HUES6 (cell line): ENCODE measurements at regions not wholly inside any gene's neighbourhood (a gene's known extent, or its start where the extent isn't known, plus 50 kb on each side); places are given as distances from the start of the nearest gene placed in this dataset.

Source experiments
- H3K27ac ChIP-seq: 2 replicates; pipeline ENCODE4 v1.7.0; 2013; ENCODE audit warnings: low read depth, mild to moderate bottlenecking, low read length, inconsistent platforms
- H3K27me3 ChIP-seq: 2 replicates; pipeline ENCODE4 v1.6.1; 2013; ENCODE audit warnings: low read length; ENCODE audit not compliant: control insufficient read depth, insufficient read depth
- H3K36me3 ChIP-seq: 2 replicates; pipeline ENCODE4 v1.6.1; 2013; ENCODE audit warnings: low read length; ENCODE audit not compliant: control insufficient read depth, insufficient read depth
- H3K4me1 ChIP-seq: 2 replicates; pipeline ENCODE4 v1.6.1; 2013; ENCODE audit warnings: low read length; ENCODE audit not compliant: control insufficient read depth, insufficient read depth
- H3K4me3 ChIP-seq: 2 replicates; pipeline ENCODE4 v1.5.1; 2013; ENCODE audit warnings: low read depth, low read length
- H3K9ac ChIP-seq: one replicate; pipeline ENCODE4 v1.6.1; 2013; ENCODE audit warnings: mild to moderate bottlenecking, low read length
- H3K9me3 ChIP-seq: 2 replicates; pipeline ENCODE4 v1.6.1; 2013; ENCODE audit warnings: low read depth, low read length; ENCODE audit not compliant: control insufficient read depth, insufficient read depth

GRCh38 chr2:223226264-223226663 lies 174.3 kb downstream of the KCNE4 start:
- Histone ChIP-seq H3K9me3 (no peaks in the 10 kb centered on the region), H3K9ac (no peak overlapping the region), H3K4me1 (peaks cover under 1% of the 10 kb centered on the region), H3K4me3 (no peak overlapping the region), H3K36me3 (no peaks in the 10 kb centered on the region), H3K27me3 (no peaks in the 10 kb centered on the region), H3K27ac (no peak overlapping the region)

GRCh38 chr2:223227338-223227737 lies 175.3 kb downstream of the KCNE4 start:
- no peaks in the 10 kb centered on the region for H3K27me3 ChIP-seq
- H3K9ac ChIP-seq, result no peak overlapping the region
- H3K36me3 ChIP-seq, result no peaks in the 10 kb centered on the region
- no peak overlapping the region for H3K4me3 ChIP-seq
- no peaks in the 10 kb centered on the region; the same call in 1 of the 2 replicates for H3K4me1 ChIP-seq
- H3K27ac ChIP-seq, result no peak overlapping the region
- H3K9me3 ChIP-seq, result no peaks in the 10 kb centered on the region

GRCh38 chr2:223228871-223229270 lies 176.9 kb downstream of the KCNE4 start:
- no peaks in the 10 kb centered on the region for H3K9me3 ChIP-seq
- no peak overlapping the region for H3K9ac ChIP-seq
- no peak overlapping the region for H3K27ac ChIP-seq
- no peaks in the 10 kb centered on the region for H3K27me3 ChIP-seq
- no peaks in the 10 kb centered on the region for H3K36me3 ChIP-seq
- H3K4me3 ChIP-seq, result no peak overlapping the region
- no peaks in the 10 kb centered on the region; the same call in 1 of the 2 replicates for H3K4me1 ChIP-seq

GRCh38 chr2:223230352-223230751 lies 178.4 kb downstream of the KCNE4 start:
- H3K27ac ChIP-seq, result no peak overlapping the region
- H3K4me1 ChIP-seq, result no peaks in the 10 kb centered on the region; the same call in 1 of the 2 replicates
- no peak overlapping the region for H3K4me3 ChIP-seq
- no peaks in the 10 kb centered on the region for H3K36me3 ChIP-seq
- H3K9me3 ChIP-seq, result no peaks in the 10 kb centered on the region
- no peaks in the 10 kb centered on the region for H3K27me3 ChIP-seq
- no peak overlapping the region for H3K9ac ChIP-seq

GRCh38 chr2:223232285-223232684 lies 180.3 kb downstream of the KCNE4 start:
- Histone ChIP-seq H3K27ac (no peak overlapping the region), H3K9me3 (no peaks in the 10 kb centered on the region), H3K9ac (no peak overlapping the region), H3K27me3 (no peaks in the 10 kb centered on the region), H3K36me3 (no peaks in the 10 kb centered on the region), H3K4me3 (no peak overlapping the region), H3K4me1 (no peaks in the 10 kb centered on the region)

- Histone ChIP-seq H3K36me3 (no peaks in the 10 kb centered on the region), H3K9me3 (no peaks in the 10 kb centered on the region), H3K9ac (no peak overlapping the region), H3K4me1 (no peaks in the 10 kb centered on the region), H3K27me3 (no peaks in the 10 kb centered on the region), H3K27ac (no peak overlapping the region), H3K4me3 (no peak overlapping the region)
Measured at GRCh38 chr2:223232896-223233295, 180.9 kb downstream of the KCNE4 start.

GRCh38 chr2:223235986-223236385 lies 184.0 kb downstream of the KCNE4 start:
- no peaks in the 10 kb centered on the region for H3K9me3 ChIP-seq

GRCh38 chr2:223238301-223238700 lies 186.3 kb downstream of the KCNE4 start:
- no peaks in the 10 kb centered on the region for H3K4me1 ChIP-seq
- H3K27ac ChIP-seq, result no peak overlapping the region
- H3K27me3 ChIP-seq, result no peaks in the 10 kb centered on the region
- H3K9ac ChIP-seq, result no peak overlapping the region
- H3K36me3 ChIP-seq, result no peaks in the 10 kb centered on the region
- no peak overlapping the region for H3K4me3 ChIP-seq
- no peaks in the 10 kb centered on the region for H3K9me3 ChIP-seq

More at GRCh38 chr2:223235986-223236385, 184.0 kb downstream of the KCNE4 start:
- Histone ChIP-seq H3K36me3 (no peaks in the 10 kb centered on the region), H3K9ac (no peak overlapping the region), H3K27ac (no peak overlapping the region), H3K4me3 (no peak overlapping the region), H3K27me3 (no peaks in the 10 kb centered on the region), H3K4me1 (no peaks in the 10 kb centered on the region)

GRCh38 chr2:223243233-223243632 lies 191.2 kb downstream of the KCNE4 start:
- H3K27me3 ChIP-seq, result no peaks in the 10 kb centered on the region
- H3K4me3 ChIP-seq, result no peak overlapping the region
- H3K4me1 ChIP-seq, result no peaks in the 10 kb centered on the region
- H3K27ac ChIP-seq, result no peak overlapping the region
- no peaks in the 10 kb centered on the region for H3K9me3 ChIP-seq
- no peak overlapping the region for H3K9ac ChIP-seq
- no peaks in the 10 kb centered on the region for H3K36me3 ChIP-seq

- Histone ChIP-seq H3K4me1 (no peaks in the 10 kb centered on the region), H3K9ac (no peak overlapping the region), H3K27me3 (no peaks in the 10 kb centered on the region), H3K36me3 (no peaks in the 10 kb centered on the region), H3K9me3 (no peaks in the 10 kb centered on the region), H3K27ac (no peak overlapping the region), H3K4me3 (no peak overlapping the region)
Measured at GRCh38 chr2:223247136-223247535, 195.1 kb downstream of the KCNE4 start.

GRCh38 chr2:223251656-223252229 lies 199.8 kb downstream of the KCNE4 start:
- Histone ChIP-seq H3K36me3 (no peaks in the 10 kb centered on the region), H3K4me3 (no peak overlapping the region), H3K4me1 (no peaks in the 10 kb centered on the region), H3K27ac (no peak overlapping the region), H3K27me3 (no peaks in the 10 kb centered on the region), H3K9ac (no peak overlapping the region), H3K9me3 (no peaks in the 10 kb centered on the region; the same call in 1 of the 2 replicates)
